GM12878 (cell line): ENCODE measurements at regions not wholly inside any gene's neighbourhood (a gene's known extent, or its start where the extent isn't known, plus 50 kb on each side); places are given as distances from the start of the nearest gene placed in this dataset.

ENCODE experiments used
- ATAC-seq: fragments of 200-7000 bp; cut with Tn5 transposase; 3 replicates; pipeline ENCODE4 v1.9.1; 2020; ENCODE audit warnings: mild to moderate bottlenecking, moderate library complexity
- BruUV-seq: library from RNA; stranded (reverse); fragments of 400-500 nt; replicated peaks from 2 replicates; lab custom pipeline; 2021; lab: Mats Ljungman, UMichigan
- CTCF ChIA-PET: fragments of 300-600 bp; sonication (Branson Sonifier 250); formaldehyde crosslinking; extraction: SDS; loops from one replicate; lab custom pipeline; 2021; ENCODE audit warnings: inconsistent platforms; lab: Yijun Ruan, JAX
- POLR2A ChIA-PET: fragments of 350-600 bp; formaldehyde crosslinking; extraction: SDS; loops from one replicate; lab custom pipeline; 2021; ENCODE audit warnings: inconsistent platforms; lab: Charles Lee
- RAD21 ChIA-PET: fragments of 300-600 bp; sonication (Branson Sonifier 250); formaldehyde crosslinking; loops from one replicate; lab custom pipeline; 2023; ENCODE audit warnings: antibody characterized with exemption; ENCODE audit not compliant: unreplicated experiment; lab: Charles Lee
- SMC1A ChIA-PET: fragments of 300-600 bp; sonication (Branson Sonifier 250); formaldehyde crosslinking; loops from one replicate; lab custom pipeline; 2023; ENCODE audit not compliant: unreplicated experiment, uncharacterized antibody; lab: Charles Lee
- DNase-seq: peaks from one replicate; pipeline ENCODE4 v3.0.0-alpha.2; 2011; ENCODE audit warnings: low read depth, low spot score
- FAIRE-seq: peaks from 3 replicates; lab custom pipeline; 2011; peaks lifted over from hg19 to GRCh38; lab: Jason Lieb, UNC
- H2AFZ ChIP-seq: 2 replicates; pipeline ENCODE4 v1.6.0; 2011; ENCODE audit warnings: low read depth, low read length, control low read depth; ENCODE audit not compliant: control insufficient read depth
- H3K27ac ChIP-seq: 2 replicates; pipeline ENCODE4 v1.5.1; 2011; ENCODE audit warnings: control low read depth; ENCODE audit not compliant: control insufficient read depth, insufficient read depth
- H3K27me3 ChIP-seq, 2 experiments: replicated peaks in 1 of 2; 2 replicates each; pipeline versions ENCODE4 v1.6.0 to v1.6.1; 2011; ENCODE audit warnings: low read length in 1 of 2; ENCODE audit not compliant: control insufficient read depth in 2 of 2, insufficient read depth in 2 of 2
- H3K36me3 ChIP-seq, 2 experiments: 2 replicates each; pipeline ENCODE4 v1.5.1; 2011; ENCODE audit warnings: low read length in 1 of 2; ENCODE audit not compliant: control insufficient read depth in 2 of 2, insufficient read depth in 2 of 2
- H3K4me1 ChIP-seq: 2 replicates; pipeline ENCODE4 v1.6.1; 2011; ENCODE audit warnings: mild to moderate bottlenecking, low read length, moderate library complexity, mixed read lengths; ENCODE audit not compliant: control insufficient read depth, insufficient read depth
- H3K4me2 ChIP-seq: 2 replicates; pipeline ENCODE4 v1.6.0; 2011; ENCODE audit warnings: control low read depth; ENCODE audit not compliant: control insufficient read depth, insufficient read depth
- H3K4me3 ChIP-seq: fragments of 200-600 bp; sonication (generic); 2 replicates; pipeline ENCODE4 v1.5.1; 2016
- H3K79me2 ChIP-seq: 2 replicates; pipeline ENCODE4 v1.6.0; 2011; ENCODE audit warnings: low read length; ENCODE audit not compliant: control insufficient read depth, insufficient read depth
- H3K9ac ChIP-seq: 2 replicates; pipeline ENCODE4 v1.8.0; 2011; ENCODE audit warnings: low read length, control low read depth, mixed read lengths; ENCODE audit not compliant: control insufficient read depth, insufficient read depth
- H3K9me3 ChIP-seq: replicated peaks from 3 replicates; pipeline ENCODE4 v1.5.1; 2011; ENCODE audit warnings: mild to moderate bottlenecking, low read length; ENCODE audit not compliant: control insufficient read depth, insufficient read depth
- H4K20me1 ChIP-seq: 2 replicates; pipeline ENCODE4 v1.6.0; 2011; ENCODE audit not compliant: control insufficient read depth, insufficient read depth
- CBFB ChIP-seq: IDR thresholded peaks from 2 replicates; pipeline ENCODE4 v1.6.1; 2016; ENCODE audit warnings: antibody characterized with exemption, low read depth
- IRF4 ChIP-seq: IDR thresholded peaks from 2 replicates; pipeline ENCODE4 v1.6.1; 2011; ENCODE audit warnings: low read depth, low read length
- KAT2A ChIP-seq: conservative IDR thresholded peaks from 2 replicates; pipeline ENCODE4 v1.6.1; 2011; ENCODE audit warnings: low read depth, low read length; ENCODE audit not compliant: control insufficient read depth
- MXI1 ChIP-seq: fragments of 150-350 bp; IDR thresholded peaks from 2 replicates; pipeline ENCODE4 v1.6.1; 2011; ENCODE audit warnings: low read depth, mild to moderate bottlenecking, inconsistent platforms, low read length, improper control_type of control experiment
- NFYA ChIP-seq: IDR thresholded peaks from 2 replicates; pipeline ENCODE4 v1.6.1; 2011; ENCODE audit warnings: low read depth, mild to moderate bottlenecking, low read length, improper control_type of control experiment, borderline replicate concordance
- SRF ChIP-seq, 2 experiments: IDR thresholded peaks; 2 replicates each; pipeline ENCODE4 v1.6.1; 2011; ENCODE audit warnings: low read depth in 2 of 2, low read length in 2 of 2, mild to moderate bottlenecking in 1 of 2, moderate library complexity in 1 of 2
- WGBS: methylation state at CpG from one replicate; pipeline ENCODE4 v1.1.6; 2016; ENCODE audit warnings: low lambda C conversion rate; ENCODE audit not compliant: insufficient replicate concordance, insufficient coverage; ENCODE audit errors: missing lambda C conversion rate; 5-methylcytosine and 5-hydroxymethylcytosine counted together
- in situ Hi-C: fragments of 300-500 bp; cut with MboI; formaldehyde crosslinking; loops from 9 replicates; pipeline ENCODE4 v1.14.3; 2018; ENCODE audit warnings: mixed read lengths
- intact Hi-C: fragments of 100-400 bp; cut with micrococcal nuclease; formaldehyde crosslinking; loops from one replicate; pipeline ENCODE4 v1.14.2; 2022; ENCODE audit not compliant: unreplicated experiment
- TF ChIP-seq, protein P1 (sequence below): fragments of 450-650 bp; IDR thresholded peaks from 2 replicates; pipeline ENCODE4 v1.6.1; 2016; ENCODE audit warnings: mild to moderate bottlenecking, moderate library complexity, borderline replicate concordance
- TF ChIP-seq, protein P2 (sequence below): fragments of 450-650 bp; IDR thresholded peaks from 2 replicates; pipeline ENCODE4 v1.6.1; 2017; ENCODE audit warnings: low read depth, mild to moderate bottlenecking, moderate library complexity
- TF ChIP-seq, protein P3 (sequence below): fragments of 450-650 bp; IDR thresholded peaks from 2 replicates; pipeline ENCODE4 v1.6.1; 2016; ENCODE audit warnings: mild to moderate bottlenecking
- TF ChIP-seq, protein P4 (sequence below), 3 experiments: IDR thresholded peaks in 2 of 3; conservative IDR thresholded peaks in 1 of 3; 2 replicates each; pipeline ENCODE4 v1.5.1; 2011; ENCODE audit warnings: low read depth in 3 of 3, low read length in 3 of 3, mild to moderate bottlenecking in 3 of 3, control low read depth in 2 of 3, moderate library complexity in 2 of 3, inconsistent platforms in 1 of 3, mixed read lengths in 1 of 3; ENCODE audit not compliant: control insufficient read depth in 2 of 3, insufficient read depth in 1 of 3; ENCODE audit errors: extremely low read depth in 1 of 3
- TF ChIP-seq, protein P5 (sequence below): IDR thresholded peaks from 2 replicates; pipeline ENCODE4 v1.6.1; 2011; ENCODE audit warnings: borderline replicate concordance, low read depth, mild to moderate bottlenecking, moderate library complexity, low read length; ENCODE audit not compliant: insufficient read depth, poor library complexity, severe bottlenecking

DNA sequence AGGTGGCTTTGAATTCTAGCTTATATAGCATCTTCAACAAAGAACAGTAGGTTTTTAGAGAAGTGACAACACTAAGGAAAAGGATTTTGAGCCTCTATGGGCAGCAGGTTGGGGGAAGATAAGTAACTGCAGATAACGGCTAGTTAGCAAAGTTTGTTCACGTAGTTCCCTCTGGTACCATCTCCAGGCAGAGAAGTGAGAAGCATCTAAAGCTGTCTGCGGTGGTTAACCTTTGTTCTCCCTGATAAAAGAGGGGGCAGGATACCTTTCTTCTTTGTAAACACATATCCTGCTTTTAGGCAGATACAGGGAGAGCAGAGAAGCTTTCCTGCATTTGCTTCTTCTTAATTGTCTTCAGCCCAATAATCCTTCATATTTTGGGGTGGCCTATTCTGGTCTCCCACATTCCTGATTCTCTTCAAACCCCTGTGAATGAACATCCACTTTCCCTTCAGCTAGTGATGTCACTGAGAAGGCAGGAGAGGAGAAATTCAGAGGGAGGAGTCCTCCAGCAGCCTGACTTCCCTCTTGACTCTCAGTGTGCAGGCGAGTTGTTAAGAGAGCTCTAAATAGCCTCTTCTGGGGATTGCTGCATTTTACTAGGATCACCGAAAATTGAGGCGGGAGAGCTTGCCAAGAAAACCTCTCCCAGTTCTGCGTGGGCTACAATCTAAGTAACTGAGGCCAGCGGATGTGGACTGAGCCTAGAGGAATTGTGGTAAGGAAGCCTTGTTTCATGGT lies 393.7 kb upstream of the C2CD4B start (continued):
- TF ChIP-seq, protein P1, sequence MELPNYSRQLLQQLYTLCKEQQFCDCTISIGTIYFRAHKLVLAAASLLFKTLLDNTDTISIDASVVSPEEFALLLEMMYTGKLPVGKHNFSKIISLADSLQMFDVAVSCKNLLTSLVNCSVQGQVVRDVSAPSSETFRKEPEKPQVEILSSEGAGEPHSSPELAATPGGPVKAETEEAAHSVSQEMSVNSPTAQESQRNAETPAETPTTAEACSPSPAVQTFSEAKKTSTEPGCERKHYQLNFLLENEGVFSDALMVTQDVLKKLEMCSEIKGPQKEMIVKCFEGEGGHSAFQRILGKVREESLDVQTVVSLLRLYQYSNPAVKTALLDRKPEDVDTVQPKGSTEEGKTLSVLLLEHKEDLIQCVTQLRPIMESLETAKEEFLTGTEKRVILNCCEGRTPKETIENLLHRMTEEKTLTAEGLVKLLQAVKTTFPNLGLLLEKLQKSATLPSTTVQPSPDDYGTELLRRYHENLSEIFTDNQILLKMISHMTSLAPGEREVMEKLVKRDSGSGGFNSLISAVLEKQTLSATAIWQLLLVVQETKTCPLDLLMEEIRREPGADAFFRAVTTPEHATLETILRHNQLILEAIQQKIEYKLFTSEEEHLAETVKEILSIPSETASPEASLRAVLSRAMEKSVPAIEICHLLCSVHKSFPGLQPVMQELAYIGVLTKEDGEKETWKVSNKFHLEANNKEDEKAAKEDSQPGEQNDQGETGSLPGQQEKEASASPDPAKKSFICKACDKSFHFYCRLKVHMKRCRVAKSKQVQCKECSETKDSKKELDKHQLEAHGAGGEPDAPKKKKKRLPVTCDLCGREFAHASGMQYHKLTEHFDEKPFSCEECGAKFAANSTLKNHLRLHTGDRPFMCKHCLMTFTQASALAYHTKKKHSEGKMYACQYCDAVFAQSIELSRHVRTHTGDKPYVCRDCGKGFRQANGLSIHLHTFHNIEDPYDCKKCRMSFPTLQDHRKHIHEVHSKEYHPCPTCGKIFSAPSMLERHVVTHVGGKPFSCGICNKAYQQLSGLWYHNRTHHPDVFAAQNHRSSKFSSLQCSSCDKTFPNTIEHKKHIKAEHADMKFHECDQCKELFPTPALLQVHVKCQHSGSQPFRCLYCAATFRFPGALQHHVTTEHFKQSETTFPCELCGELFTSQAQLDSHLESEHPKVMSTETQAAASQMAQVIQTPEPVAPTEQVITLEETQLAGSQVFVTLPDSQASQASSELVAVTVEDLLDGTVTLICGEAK = no peak
- TF ChIP-seq, protein P2, sequence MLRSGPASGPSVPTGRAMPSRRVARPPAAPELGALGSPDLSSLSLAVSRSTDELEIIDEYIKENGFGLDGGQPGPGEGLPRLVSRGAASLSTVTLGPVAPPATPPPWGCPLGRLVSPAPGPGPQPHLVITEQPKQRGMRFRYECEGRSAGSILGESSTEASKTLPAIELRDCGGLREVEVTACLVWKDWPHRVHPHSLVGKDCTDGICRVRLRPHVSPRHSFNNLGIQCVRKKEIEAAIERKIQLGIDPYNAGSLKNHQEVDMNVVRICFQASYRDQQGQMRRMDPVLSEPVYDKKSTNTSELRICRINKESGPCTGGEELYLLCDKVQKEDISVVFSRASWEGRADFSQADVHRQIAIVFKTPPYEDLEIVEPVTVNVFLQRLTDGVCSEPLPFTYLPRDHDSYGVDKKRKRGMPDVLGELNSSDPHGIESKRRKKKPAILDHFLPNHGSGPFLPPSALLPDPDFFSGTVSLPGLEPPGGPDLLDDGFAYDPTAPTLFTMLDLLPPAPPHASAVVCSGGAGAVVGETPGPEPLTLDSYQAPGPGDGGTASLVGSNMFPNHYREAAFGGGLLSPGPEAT = no peak
- no peak for TF ChIP-seq SRF (IDR thresholded peaks at IDR 0.05; ENCODE audit: low read depth in 2 of 2, low read length in 2 of 2)
- TF ChIP-seq NFYA = no peak
- no peak for TF ChIP-seq IRF4
- TF ChIP-seq, all 136 proteins: peak for 0

DNA sequence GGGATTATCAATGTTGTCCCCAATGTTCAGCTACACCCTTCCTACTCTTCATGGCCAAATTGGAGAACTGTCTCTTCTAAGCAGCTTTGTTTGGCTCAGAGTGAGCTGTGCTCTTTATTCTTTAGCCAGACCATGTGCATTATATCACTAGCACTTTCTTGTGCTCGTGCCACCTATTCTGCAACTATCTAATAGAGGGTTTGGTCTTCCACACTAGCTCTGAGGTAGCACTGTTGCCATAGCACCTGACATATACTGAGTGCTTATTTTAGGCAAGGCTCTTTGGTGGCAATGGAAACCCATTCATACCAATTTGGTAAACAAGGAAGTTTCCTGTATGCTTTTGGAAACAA lies 394.3 kb upstream of the C2CD4B start:
- ATAC-seq (no peak), DNase-seq (no peak), FAIRE-seq (no peak)
- POLR2A ChIA-PET = no interaction called here
- Histone ChIP-seq H3K9me3 (no peaks in the 10 kb centered on the region), H4K20me1 (no peaks in the 10 kb centered on the region), H3K9ac (no peak overlapping the region), H3K36me3 (no peaks in the 10 kb centered on the region), H2AFZ (no peak overlapping the region), H3K27me3 (0 out of 4 replicates have a peak, but pooled peaks cover 0 to 2% of the 10 kb centered on the region in 2 experiments), H3K79me2 (no peaks in the 10 kb centered on the region), H3K27ac (no peak overlapping the region), H3K4me2 (no peak overlapping the region), H3K4me3 (no peak overlapping the region), H3K4me1 (peaks cover 6% of the 10 kb centered on the region; the same call in 1 of the 2 replicates)
- in situ Hi-C loops = no loop called here
- WGBS = 0% methylated on average over 1 of the region's 1 CpG
- intact Hi-C loops = no loop called here
- no TSS peak for BruUV-seq
- SMC1A ChIA-PET = no interaction called here
- RAD21 ChIA-PET = no interaction called here
- CTCF ChIA-PET = no interaction called here
- TF ChIP-seq KAT2A (no peak), CBFB (no peak), MXI1 (no peak)
- TF ChIP-seq, protein P3, sequence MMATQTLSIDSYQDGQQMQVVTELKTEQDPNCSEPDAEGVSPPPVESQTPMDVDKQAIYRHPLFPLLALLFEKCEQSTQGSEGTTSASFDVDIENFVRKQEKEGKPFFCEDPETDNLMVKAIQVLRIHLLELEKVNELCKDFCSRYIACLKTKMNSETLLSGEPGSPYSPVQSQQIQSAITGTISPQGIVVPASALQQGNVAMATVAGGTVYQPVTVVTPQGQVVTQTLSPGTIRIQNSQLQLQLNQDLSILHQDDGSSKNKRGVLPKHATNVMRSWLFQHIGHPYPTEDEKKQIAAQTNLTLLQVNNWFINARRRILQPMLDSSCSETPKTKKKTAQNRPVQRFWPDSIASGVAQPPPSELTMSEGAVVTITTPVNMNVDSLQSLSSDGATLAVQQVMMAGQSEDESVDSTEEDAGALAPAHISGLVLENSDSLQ = no peak
- TF ChIP-seq, protein P4, sequence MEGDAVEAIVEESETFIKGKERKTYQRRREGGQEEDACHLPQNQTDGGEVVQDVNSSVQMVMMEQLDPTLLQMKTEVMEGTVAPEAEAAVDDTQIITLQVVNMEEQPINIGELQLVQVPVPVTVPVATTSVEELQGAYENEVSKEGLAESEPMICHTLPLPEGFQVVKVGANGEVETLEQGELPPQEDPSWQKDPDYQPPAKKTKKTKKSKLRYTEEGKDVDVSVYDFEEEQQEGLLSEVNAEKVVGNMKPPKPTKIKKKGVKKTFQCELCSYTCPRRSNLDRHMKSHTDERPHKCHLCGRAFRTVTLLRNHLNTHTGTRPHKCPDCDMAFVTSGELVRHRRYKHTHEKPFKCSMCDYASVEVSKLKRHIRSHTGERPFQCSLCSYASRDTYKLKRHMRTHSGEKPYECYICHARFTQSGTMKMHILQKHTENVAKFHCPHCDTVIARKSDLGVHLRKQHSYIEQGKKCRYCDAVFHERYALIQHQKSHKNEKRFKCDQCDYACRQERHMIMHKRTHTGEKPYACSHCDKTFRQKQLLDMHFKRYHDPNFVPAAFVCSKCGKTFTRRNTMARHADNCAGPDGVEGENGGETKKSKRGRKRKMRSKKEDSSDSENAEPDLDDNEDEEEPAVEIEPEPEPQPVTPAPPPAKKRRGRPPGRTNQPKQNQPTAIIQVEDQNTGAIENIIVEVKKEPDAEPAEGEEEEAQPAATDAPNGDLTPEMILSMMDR (IDR thresholded peaks at IDR 0.05 in 2 of 3, conservative IDR thresholded peaks at IDR 0.05 in 1 of 3; ENCODE audit: control insufficient read depth in 2 of 3, extremely low read depth in 1 of 3, insufficient read depth in 1 of 3, low read depth in 3 of 3, low read length in 3 of 3) = no peak
- TF ChIP-seq, protein P5, sequence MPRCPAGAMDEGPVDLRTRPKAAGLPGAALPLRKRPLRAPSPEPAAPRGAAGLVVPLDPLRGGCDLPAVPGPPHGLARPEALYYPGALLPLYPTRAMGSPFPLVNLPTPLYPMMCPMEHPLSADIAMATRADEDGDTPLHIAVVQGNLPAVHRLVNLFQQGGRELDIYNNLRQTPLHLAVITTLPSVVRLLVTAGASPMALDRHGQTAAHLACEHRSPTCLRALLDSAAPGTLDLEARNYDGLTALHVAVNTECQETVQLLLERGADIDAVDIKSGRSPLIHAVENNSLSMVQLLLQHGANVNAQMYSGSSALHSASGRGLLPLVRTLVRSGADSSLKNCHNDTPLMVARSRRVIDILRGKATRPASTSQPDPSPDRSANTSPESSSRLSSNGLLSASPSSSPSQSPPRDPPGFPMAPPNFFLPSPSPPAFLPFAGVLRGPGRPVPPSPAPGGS = no peak
